Breast epithelium (tissue), 3 donors: ENCODE measurements at regions not wholly inside any gene's neighbourhood (a gene's known extent, or its start where the extent isn't known, plus 50 kb on each side); places are given as distances from the start of the nearest gene placed in this dataset.

Experiments used
- CTCF ChIP-seq, 3 donors: fragments of 450-650 bp; IDR thresholded peaks; one replicate each; pipeline ENCODE4 v1.5.1; 2016 to 2017; ENCODE audit warnings: antibody characterized with exemption in 3 of 3, mild to moderate bottlenecking in 3 of 3, moderate library complexity in 3 of 3
- POLR2A ChIP-seq: fragments of 450-650 bp; IDR thresholded peaks from one replicate; pipeline ENCODE4 v1.6.1; 2016; ENCODE audit warnings: antibody characterized with exemption, mild to moderate bottlenecking, moderate library complexity
- POLR2AphosphoS5 ChIP-seq, 3 donors: sonication (generic); formaldehyde crosslinking; IDR thresholded peaks; one replicate each; pipeline ENCODE4 v1.6.1; 2017; ENCODE audit warnings: antibody characterized with exemption in 3 of 3

GRCh38 chr4:165682611-165683010 is 190.4 kb upstream of the TLL1 start:
- TF ChIP-seq CTCF (IDR thresholded peaks at IDR 0.05) (no peak), POLR2AphosphoS5 (IDR thresholded peaks at IDR 0.05) (no peak), POLR2A (no peak)
